ENCODE measurements at regions not wholly inside any gene's neighbourhood (a gene's known extent, or its start where the extent isn't known, plus 50 kb on each side); places are given as distances from the start of the nearest gene placed in this dataset.

- TF ChIP-seq POLR2A (IDR thresholded peaks at IDR 0.05) (no peak), CTCF (IDR thresholded peaks at IDR 0.05) (no peak), EP300 (IDR thresholded peaks at IDR 0.05) (no peak)
These were observed 1551.7 kb upstream of the SLC39A10 start for GRCh38 chr2:194105358-194105757.

Measured in stomach (tissue), 4 donors.